HCT116 (cell line): ENCODE measurements at regions not wholly inside any gene's neighbourhood (a gene's known extent, or its start where the extent isn't known, plus 50 kb on each side); places are given as distances from the start of the nearest gene placed in this dataset.

Source experiments
- ATAC-seq: fragments of 200-7000 bp; cut with Tn5 transposase; 2 replicates; pipeline ENCODE4 v1.9.1; 2020; ENCODE audit warnings: mild to moderate bottlenecking, moderate library complexity
- BruUV-seq: library from RNA; stranded (reverse); fragments of 400-500 nt; replicated peaks from 2 replicates; lab custom pipeline; 2021; lab: Mats Ljungman, UMichigan
- CTCF ChIA-PET: fragments of 300-600 bp; sonication (Branson Sonifier 250); formaldehyde crosslinking; loops from one replicate; lab custom pipeline; 2021; ENCODE audit warnings: antibody characterized with exemption; lab: Charles Lee
- POLR2A ChIA-PET: fragments of 300-600, 350-600 bp; sonication (Branson Sonifier 250); formaldehyde crosslinking; loops from one replicate; lab custom pipeline; 2021; ENCODE audit warnings: antibody characterized with exemption; lab: Charles Lee
- RAD21 ChIA-PET, 2 experiments: fragments of 300-600 bp; sonication (Branson Sonifier 250); formaldehyde crosslinking; loops; one replicate each; lab custom pipeline; 2023; ENCODE audit warnings: low total read pairs in 2 of 2; ENCODE audit not compliant: uncharacterized antibody in 2 of 2, unreplicated experiment in 2 of 2, low non-redundant PET in 1 of 2; lab: Charles Lee
- DNase-seq: peaks from one replicate; pipeline ENCODE4 v3.0.0-alpha.2; 2010; ENCODE audit warnings: low read depth, low spot score
- H2AFZ ChIP-seq: fragments of 200-600 bp; shearing (Covaris generic), sonication (generic); 2 replicates; pipeline ENCODE4 v1.6.1; 2017; ENCODE audit warnings: low read depth, mixed run types, mixed read lengths, antibody characterized with exemption, low read length; ENCODE audit not compliant: poor library complexity, severe bottlenecking
- H3K27ac ChIP-seq: 2 replicates; pipeline ENCODE4 v1.5.1; 2012; ENCODE audit warnings: low read depth, low read length
- H3K27me3 ChIP-seq: fragments of 200-600 bp; sonication (generic); 2 replicates; pipeline ENCODE4 v1.6.1; 2016; ENCODE audit warnings: mixed run types, low read length, mixed read lengths; ENCODE audit not compliant: insufficient read depth
- H3K36me3 ChIP-seq, 2 experiments: fragments of 200-500 bp in 1 of 2; fragments of 200-600 bp in 1 of 2; sonication (Bioruptor generic) in 1 of 2; sonication (generic) in 1 of 2; 2 replicates each; pipeline versions ENCODE4 v1.5.1 to v1.6.1; 2014 to 2016; ENCODE audit warnings: low read length in 2 of 2, inconsistent platforms in 1 of 2, mixed read lengths in 1 of 2, mixed run types in 1 of 2; ENCODE audit not compliant: insufficient read depth in 2 of 2, control insufficient read depth in 1 of 2
- H3K4me1 ChIP-seq, 2 experiments: fragments of 200-600 bp in 1 of 2; sonication (generic) in 1 of 2; 2 replicates each; pipeline versions ENCODE4 v1.5.1 to v1.6.1; 2012 to 2017; ENCODE audit warnings: low read length in 2 of 2, inconsistent platforms in 1 of 2, mild to moderate bottlenecking in 1 of 2, mixed read lengths in 1 of 2, mixed run types in 1 of 2, moderate library complexity in 1 of 2; ENCODE audit not compliant: insufficient read depth in 2 of 2, control insufficient read depth in 1 of 2
- H3K4me2 ChIP-seq: fragments of 200-600 bp; sonication (generic); 2 replicates; pipeline ENCODE4 v1.6.1; 2017; ENCODE audit warnings: mixed run types, low read length, mixed read lengths
- H3K4me3 ChIP-seq, 2 experiments: fragments of 200-600 bp in 1 of 2; sonication (generic) in 1 of 2; replicated peaks in 1 of 2; 2 replicates each; pipeline ENCODE4 v1.5.1; 2011 to 2016; ENCODE audit warnings: low read length in 2 of 2, control low read depth in 1 of 2, low read depth in 1 of 2, mild to moderate bottlenecking in 1 of 2, mixed read lengths in 1 of 2, mixed run types in 1 of 2
- H3K79me2 ChIP-seq: fragments of 200-600 bp; sonication (generic); 2 replicates; pipeline ENCODE4 v1.6.1; 2017; ENCODE audit warnings: mild to moderate bottlenecking, mixed run types, low read length, moderate library complexity, mixed read lengths; ENCODE audit not compliant: insufficient read depth
- H3K9ac ChIP-seq: fragments of 200-600 bp; sonication (generic); 2 replicates; pipeline ENCODE4 v1.6.1; 2016; ENCODE audit warnings: low read length, mixed read lengths
- H3K9me2 ChIP-seq: fragments of 200-600 bp; sonication (generic), shearing (Covaris generic); 2 replicates; pipeline ENCODE4 v1.6.1; 2017; ENCODE audit warnings: mixed run types, mild to moderate bottlenecking, moderate library complexity; ENCODE audit not compliant: insufficient read depth
- H3K9me3 ChIP-seq, 2 experiments: fragments of 200-500 bp in 1 of 2; fragments of 200-600 bp in 1 of 2; sonication (Bioruptor generic) in 1 of 2; sonication (generic) in 1 of 2; 2 replicates each; pipeline ENCODE4 v1.6.1; 2014 to 2017; ENCODE audit warnings: low read length in 2 of 2, mixed read lengths in 2 of 2, inconsistent platforms in 1 of 2, low read depth in 1 of 2, mild to moderate bottlenecking in 1 of 2, mixed run types in 1 of 2, moderate library complexity in 1 of 2; ENCODE audit not compliant: control insufficient read depth in 1 of 2, insufficient read depth in 1 of 2
- H4K20me1 ChIP-seq: fragments of 200-600 bp; sonication (generic), shearing (Covaris generic); 2 replicates; pipeline ENCODE4 v1.6.1; 2017; ENCODE audit warnings: mixed run types, mild to moderate bottlenecking, moderate library complexity; ENCODE audit not compliant: insufficient read depth
- CEBPB ChIP-seq: IDR thresholded peaks from 2 replicates; pipeline ENCODE4 v1.6.1; 2012; ENCODE audit warnings: low read depth
- CTCF ChIP-seq, 3 experiments: fragments of 200-600 bp in 1 of 3; sonication (generic) in 1 of 3; IDR thresholded peaks in 2 of 3; conservative IDR thresholded peaks in 1 of 3; 2 replicates each; pipeline ENCODE4 v1.5.1; 2012 to 2017; ENCODE audit warnings: low read depth in 2 of 3, low read length in 2 of 3, antibody characterized with exemption in 1 of 3, borderline replicate concordance in 1 of 3, control low read depth in 1 of 3, mild to moderate bottlenecking in 1 of 3, mixed read lengths in 1 of 3, mixed run types in 1 of 3, moderate library complexity in 1 of 3; ENCODE audit not compliant: insufficient read depth in 1 of 3
- ELF1 ChIP-seq: IDR thresholded peaks from 2 replicates; pipeline ENCODE4 v1.6.1; 2012; ENCODE audit warnings: low read depth, borderline replicate concordance
- FOSL1 ChIP-seq: IDR thresholded peaks from 2 replicates; pipeline ENCODE4 v1.6.1; 2012; ENCODE audit warnings: low read depth
- MAX ChIP-seq: IDR thresholded peaks from 2 replicates; pipeline ENCODE4 v1.6.1; 2012
- SIN3A ChIP-seq: IDR thresholded peaks from 2 replicates; pipeline ENCODE4 v1.6.1; 2012; ENCODE audit warnings: low read depth
- SP1 ChIP-seq: IDR thresholded peaks from 2 replicates; pipeline ENCODE4 v1.6.1; 2012; ENCODE audit warnings: low read depth
- YY1 ChIP-seq: IDR thresholded peaks from 2 replicates; pipeline ENCODE4 v1.6.1; 2011; ENCODE audit warnings: low read length, low read depth, moderate library complexity, mild to moderate bottlenecking; ENCODE audit not compliant: insufficient replicate concordance; ENCODE audit errors: extremely low read depth
- ZBTB33 ChIP-seq: IDR thresholded peaks from 2 replicates; pipeline ENCODE4 v1.6.1; 2011; ENCODE audit warnings: mild to moderate bottlenecking, low read length, moderate library complexity; ENCODE audit not compliant: insufficient replicate concordance; ENCODE audit errors: extremely low read depth
- ZFX ChIP-seq: fragments of 450-650 bp; IDR thresholded peaks from 2 replicates; pipeline ENCODE4 v1.6.1; 2017
- intact Hi-C: fragments of 100-400 bp; cut with micrococcal nuclease; formaldehyde crosslinking; loops from 2 replicates; pipeline ENCODE4 v1.10.0; 2022

GRCh38 chr3:104521606-104522336 lies 844.9 kb upstream of the ALCAM start:
- H3K4me2 ChIP-seq = no peak overlapping the region
- BruUV-seq = no TSS peak
- no peaks in the 10 kb centered on the region for H3K9me3 ChIP-seq
- ATAC-seq = no peak
- H3K27me3 ChIP-seq = no peaks in the 10 kb centered on the region
- no peaks in the 10 kb centered on the region for H4K20me1 ChIP-seq
- H3K79me2 ChIP-seq = no peaks in the 10 kb centered on the region
- no peak overlapping the region for H3K4me3 ChIP-seq
- H3K9ac ChIP-seq = no peak overlapping the region
- TF ChIP-seq ELF1 (no peak), SIN3A (no peak), CTCF (IDR thresholded peaks at IDR 0.05 in 2 of 3, conservative IDR thresholded peaks at IDR 0.05 in 1 of 3; ENCODE audit: borderline replicate concordance in 1 of 3, insufficient read depth in 1 of 3, low read depth in 2 of 3, low read length in 2 of 3) (no peak), ZFX (no peak), CEBPB (no peak), FOSL1 (no peak), SP1 (no peak), MAX (no peak), ZBTB33 (no peak), YY1 (no peak)
- ChIA-PET POLR2A (no interaction called here), CTCF (no interaction called here), RAD21 (no interaction called here)
- H3K27ac ChIP-seq = no peak overlapping the region
- DNase-seq = no peak
- no peaks in the 10 kb centered on the region for H3K9me2 ChIP-seq
- no peaks in the 10 kb centered on the region for H3K36me3 ChIP-seq
- no peak overlapping the region for H2AFZ ChIP-seq
- intact Hi-C loops = no loop called here
- no peaks in the 10 kb centered on the region for H3K4me1 ChIP-seq
